Esophagus (tissue), 2 donors: ENCODE measurements at regions not wholly inside any gene's neighbourhood (a gene's known extent, or its start where the extent isn't known, plus 50 kb on each side); places are given as distances from the start of the nearest gene placed in this dataset.

ENCODE experiments used
- H3K27ac ChIP-seq, 2 donors: one replicate each; pipeline ENCODE4 v1.5.1; 2013; ENCODE audit warnings: low read depth in 2 of 2, mild to moderate bottlenecking in 2 of 2, inconsistent platforms in 1 of 2, low read length in 1 of 2, moderate library complexity in 1 of 2
- H3K27me3 ChIP-seq, 2 donors: one replicate each; pipeline ENCODE4 v1.6.1; 2013; ENCODE audit warnings: low read length in 2 of 2, control low read depth in 1 of 2, mild to moderate bottlenecking in 1 of 2; ENCODE audit not compliant: insufficient read depth in 2 of 2, control insufficient read depth in 1 of 2
- H3K36me3 ChIP-seq, 2 donors: one replicate each; pipeline ENCODE4 v1.6.1; 2013; ENCODE audit warnings: low read length in 1 of 2; ENCODE audit not compliant: control insufficient read depth in 2 of 2, insufficient read depth in 2 of 2
- H3K4me1 ChIP-seq, 2 donors: one replicate each; pipeline ENCODE4 v1.6.1; 2013; ENCODE audit warnings: low read length in 1 of 2; ENCODE audit not compliant: control insufficient read depth in 2 of 2, insufficient read depth in 2 of 2
- H3K4me3 ChIP-seq, 2 donors: one replicate each; pipeline ENCODE4 v1.5.1; 2013; ENCODE audit warnings: low read length in 2 of 2, mild to moderate bottlenecking in 2 of 2, low read depth in 1 of 2, moderate library complexity in 1 of 2
- H3K9me3 ChIP-seq, 2 donors: one replicate each; pipeline ENCODE4 v1.6.1; 2013; ENCODE audit warnings: mild to moderate bottlenecking in 2 of 2, low read depth in 1 of 2, low read length in 1 of 2, moderate library complexity in 1 of 2; ENCODE audit not compliant: control insufficient read depth in 2 of 2, insufficient read depth in 1 of 2
- WGBS, 2 donors: extraction: QIAGEN DNeasy Blood & Tissue Kit; methylation state at CpG; one replicate each; pipeline ENCODE4 v1.1.7; 2013; 5-methylcytosine and 5-hydroxymethylcytosine counted together
- donor health status: healthy with polysubstance abuse.
- donor health status: Bipolar disorder and iron deficiency.

DNA sequence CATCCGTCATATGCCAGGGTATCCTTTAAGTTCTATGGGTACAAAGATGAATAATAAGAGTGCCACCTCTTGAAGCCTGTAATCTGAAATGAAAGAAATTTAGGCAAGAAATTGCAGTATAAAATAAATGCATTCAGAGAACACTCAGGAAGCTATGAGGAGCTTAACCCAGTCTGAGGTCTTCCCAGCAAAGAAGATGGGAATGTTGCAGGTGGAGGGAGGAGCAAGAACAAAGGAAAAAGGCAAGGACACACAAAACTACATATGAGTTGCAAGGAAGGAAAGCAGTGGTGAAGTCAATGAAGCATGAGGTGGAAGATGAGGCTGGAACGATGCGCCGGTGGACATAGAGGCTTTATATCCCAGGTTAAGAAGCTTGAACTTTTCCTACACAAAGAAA is 67.0 kb upstream of the DST start:
- Histone ChIP-seq H3K27ac (no peak overlapping the region), H3K4me3 (no peak overlapping the region), H3K9me3 (no peaks in the 10 kb centered on the region), H3K36me3 (no peaks in the 10 kb centered on the region), H3K27me3 (no peaks in the 10 kb centered on the region), H3K4me1 (peaks cover 0 to 2% of the 10 kb centered on the region in 2 donors)
- WGBS, 2 donors, result 89 to 94% methylated on average over 4 of the region's 4 CpGs

DNA sequence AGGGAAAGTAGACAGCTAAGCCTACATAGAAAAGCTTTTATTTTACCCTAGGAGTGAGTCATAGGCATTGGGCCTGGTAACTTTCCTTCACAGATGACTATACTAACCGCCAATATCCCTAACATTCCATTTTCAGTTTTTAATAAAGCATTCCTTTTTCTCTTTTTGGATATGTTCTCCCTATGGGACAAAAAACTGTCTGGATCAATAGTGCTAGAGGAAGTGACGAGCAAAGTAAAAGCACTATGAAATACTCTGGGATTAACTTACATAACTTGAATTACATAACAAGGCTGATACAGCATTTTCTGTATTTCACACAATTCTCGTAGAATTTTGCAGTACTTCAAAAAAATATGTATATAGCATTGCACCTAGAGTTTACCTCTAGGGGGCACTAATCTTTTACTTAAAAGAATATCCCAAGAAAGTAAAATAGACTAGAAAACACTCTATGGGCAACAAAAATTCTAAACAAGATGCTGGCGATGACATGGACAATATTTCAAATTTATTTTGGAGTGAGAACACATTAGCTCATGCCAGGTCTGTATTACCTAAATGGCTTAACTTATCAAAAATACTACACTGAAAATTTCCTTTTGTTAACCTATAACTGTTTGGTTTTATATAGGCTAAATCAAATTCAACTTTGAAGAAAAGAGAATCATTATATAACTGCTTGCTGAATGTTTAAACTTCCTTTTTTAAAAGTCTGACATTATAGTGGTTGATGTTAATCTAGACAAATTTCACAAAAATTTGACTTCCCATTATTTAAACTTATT is 66.3 kb upstream of the DST start:
- no peaks in the 10 kb centered on the region for H3K9me3 ChIP-seq
- peaks cover 0 to 2% of the 10 kb centered on the region in 2 donors for H3K4me1 ChIP-seq
- no peaks in the 10 kb centered on the region for H3K36me3 ChIP-seq
- no peak overlapping the region for H3K4me3 ChIP-seq
- no peak overlapping the region for H3K27ac ChIP-seq
- H3K27me3 ChIP-seq, result no peaks in the 10 kb centered on the region
- 35 to 42% methylated on average over 4 of the region's 4 CpGs for WGBS, 2 donors

DNA sequence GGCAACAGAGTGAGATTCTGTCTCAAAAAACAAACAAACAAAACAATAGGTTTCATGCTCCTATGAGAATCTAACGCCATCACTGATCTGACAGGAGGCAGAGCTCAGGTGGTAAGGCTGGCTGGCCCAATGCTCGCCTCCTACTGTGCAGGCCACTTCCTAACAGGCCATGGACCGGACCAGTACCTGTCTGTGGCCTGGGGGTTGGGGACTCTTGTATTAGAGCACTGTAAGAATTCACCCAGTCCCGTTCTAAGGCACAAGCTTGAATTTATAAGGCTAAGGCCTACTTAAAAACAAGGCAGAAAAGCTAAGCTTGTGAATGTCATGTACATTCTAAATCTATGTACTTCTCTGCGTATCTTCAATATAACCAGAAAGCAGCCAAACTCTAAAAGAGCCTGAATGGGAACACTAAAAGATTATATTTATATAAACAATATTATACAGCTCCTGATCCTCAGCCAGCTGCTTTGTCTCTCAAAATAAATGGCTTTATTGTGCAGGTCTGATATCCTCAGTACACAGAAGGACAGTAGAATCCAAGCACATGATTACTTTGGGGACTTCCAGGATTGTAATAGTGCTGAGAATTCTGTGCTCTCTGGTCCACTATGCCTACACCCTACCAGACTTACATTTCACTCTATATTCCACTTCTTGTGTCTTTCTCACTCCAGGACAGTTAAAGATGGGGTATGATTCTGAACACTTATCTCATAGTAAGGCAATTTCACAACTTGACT is 64.5 kb upstream of the DST start:
- Histone ChIP-seq H3K27me3 (no peaks in the 10 kb centered on the region), H3K4me1 (no peaks in the 10 kb centered on the region), H3K36me3 (no peaks in the 10 kb centered on the region), H3K27ac (no peak overlapping the region), H3K9me3 (no peaks in the 10 kb centered on the region), H3K4me3 (no peak overlapping the region)
- WGBS, 2 donors, result 88 to 89% methylated on average over 5 of the region's 5 CpGs

DNA sequence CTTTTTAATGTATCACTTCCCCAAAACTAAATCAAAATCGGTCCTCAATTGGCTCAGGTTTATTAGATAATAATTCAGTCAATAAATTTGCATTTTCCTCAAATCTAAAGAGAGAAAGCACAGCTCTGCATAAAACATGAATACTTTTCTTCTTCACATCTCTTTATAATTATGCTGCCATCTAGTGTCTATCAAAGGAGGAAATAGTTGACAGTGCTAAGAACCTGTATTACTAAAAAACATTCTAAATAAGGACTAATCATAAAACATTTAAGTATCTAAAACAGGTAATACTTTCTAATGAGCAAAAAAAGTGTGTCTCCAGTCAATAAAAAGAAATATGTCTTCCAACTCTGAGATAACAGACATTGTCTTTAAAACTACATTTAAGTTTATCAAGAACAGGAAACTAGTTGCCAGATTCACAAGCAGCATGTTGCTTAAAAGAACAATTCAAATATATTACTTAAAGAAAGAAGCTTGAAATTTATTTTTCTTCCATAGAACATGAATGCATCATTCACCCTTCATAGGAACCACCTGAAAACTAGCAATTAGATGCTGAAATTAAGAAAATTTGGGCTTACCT is 56.5 kb upstream of the DST start:
- no peaks in the 10 kb centered on the region for H3K9me3 ChIP-seq
- H3K27ac ChIP-seq, result no peak overlapping the region
- no peaks in the 10 kb centered on the region for H3K4me1 ChIP-seq
- H3K27me3 ChIP-seq, result no peaks in the 10 kb centered on the region
- H3K36me3 ChIP-seq, result no peaks in the 10 kb centered on the region
- H3K4me3 ChIP-seq, result no peak overlapping the region
- 16 to 19% methylated on average over 1 of the region's 1 CpG for WGBS, 2 donors

DNA sequence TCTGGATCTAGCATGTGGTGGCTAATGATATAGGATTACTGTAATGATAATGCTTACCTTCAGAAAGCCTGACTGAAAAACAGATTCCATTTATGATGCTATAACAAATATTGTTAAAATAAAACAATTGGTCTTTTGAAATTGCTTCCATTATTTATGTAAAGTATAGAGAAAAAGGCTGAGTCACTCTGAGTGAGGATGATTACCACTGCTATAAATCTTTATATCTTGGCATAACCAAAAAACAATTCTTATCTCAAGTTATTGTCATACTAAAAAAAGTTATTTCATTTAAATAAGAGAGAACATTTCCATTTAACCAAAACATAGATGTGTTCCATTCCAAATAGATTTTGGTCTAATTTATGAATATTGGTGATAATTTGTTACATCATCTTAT is 53.0 kb upstream of the DST start:
- H3K4me1 ChIP-seq, result no peaks in the 10 kb centered on the region
- H3K9me3 ChIP-seq, result no peaks in the 10 kb centered on the region
- no peaks in the 10 kb centered on the region for H3K36me3 ChIP-seq
- no peak overlapping the region for H3K4me3 ChIP-seq
- H3K27ac ChIP-seq, result no peak overlapping the region
- H3K27me3 ChIP-seq, result no peaks in the 10 kb centered on the region

DNA sequence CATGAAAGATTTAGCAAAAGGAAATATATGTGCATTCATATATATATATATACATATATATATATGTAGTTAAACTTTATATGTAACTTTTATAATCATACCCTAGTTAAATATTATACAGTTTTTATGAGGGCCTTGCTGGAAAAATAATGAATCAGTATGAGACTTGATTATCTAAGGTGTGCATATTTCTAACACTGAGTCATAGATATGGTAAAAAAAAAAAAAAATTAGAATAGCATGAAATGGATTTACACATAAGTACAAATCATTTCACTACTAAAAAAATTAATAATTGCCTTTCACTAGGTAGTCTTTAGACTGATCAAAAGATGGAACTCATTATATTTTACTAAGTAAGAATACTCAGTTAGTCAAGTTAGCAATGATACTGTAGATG is 51.3 kb upstream of the DST start:
- Histone ChIP-seq H3K4me1 (no peaks in the 10 kb centered on the region), H3K4me3 (no peak overlapping the region), H3K27ac (no peak overlapping the region), H3K36me3 (no peaks in the 10 kb centered on the region), H3K27me3 (no peaks in the 10 kb centered on the region), H3K9me3 (no peaks in the 10 kb centered on the region)

DNA sequence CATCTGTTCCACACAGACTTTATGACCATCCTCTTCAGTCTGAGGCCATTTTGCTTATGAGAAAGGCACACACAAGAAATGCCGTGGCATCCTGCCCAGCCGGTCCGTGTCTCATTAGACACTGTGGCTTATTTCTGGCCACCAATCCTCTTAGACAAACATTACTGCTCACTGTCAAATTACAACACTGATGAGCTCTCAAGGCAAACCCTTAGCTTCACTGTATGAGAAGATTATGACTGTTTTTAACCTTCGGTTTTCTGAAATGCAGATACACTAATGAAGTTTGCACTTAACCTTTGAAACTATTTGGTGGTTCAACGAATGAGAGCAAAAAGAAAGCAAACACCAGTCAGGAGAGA is 50.5 kb upstream of the DST start:
- no peaks in the 10 kb centered on the region for H3K27me3 ChIP-seq
- H3K9me3 ChIP-seq, result no peaks in the 10 kb centered on the region
- peak overlapping the region in 1 of 2 donors; percentile 45 for H3K27ac ChIP-seq
- H3K4me1 ChIP-seq, result no peaks in the 10 kb centered on the region
- WGBS, 2 donors, result 45 to 53% methylated on average over 5 of the region's 5 CpGs
- H3K4me3 ChIP-seq, result no peak overlapping the region
- no peaks in the 10 kb centered on the region for H3K36me3 ChIP-seq

DNA sequence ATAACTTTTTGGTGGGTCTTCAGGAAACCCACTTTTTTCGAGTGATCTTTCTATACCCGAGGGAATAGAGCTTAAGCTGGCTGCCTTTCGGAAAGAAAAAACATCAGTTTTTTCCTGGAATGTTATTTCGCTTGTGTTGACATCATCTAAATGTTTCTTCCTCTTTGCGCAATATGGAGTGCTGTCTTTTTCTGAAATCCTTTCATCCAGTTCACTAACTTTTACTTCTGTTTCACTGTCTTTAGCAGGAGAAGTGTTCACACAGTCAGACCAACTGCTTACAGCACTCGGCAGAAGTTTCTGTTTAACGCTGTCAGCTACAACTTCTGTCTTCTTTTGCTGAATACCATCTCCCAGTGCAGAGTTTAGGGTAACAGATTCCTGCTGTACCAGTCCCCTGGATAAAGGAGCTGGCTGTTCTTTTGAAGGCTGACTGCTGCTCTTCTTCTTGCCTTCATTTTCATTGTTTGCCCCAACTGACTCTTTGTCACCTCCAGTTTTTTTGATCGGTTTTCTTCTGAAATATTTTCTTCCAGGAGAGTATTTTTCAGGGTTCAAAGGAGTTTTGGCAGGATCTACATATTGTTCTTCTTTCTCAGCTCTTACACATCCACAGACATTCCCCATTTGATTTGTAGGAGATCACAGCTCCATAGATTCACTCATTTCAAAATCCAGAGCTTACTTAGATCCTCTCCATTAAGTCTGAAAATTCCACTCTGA is 50.0 kb upstream of the DST start:
- Histone ChIP-seq H3K9me3 (no peaks in the 10 kb centered on the region), H3K27me3 (no peaks in the 10 kb centered on the region), H3K4me3 (peak overlapping the region in 1 of 2 donors; percentile 4), H3K27ac (peak overlapping the region; percentile 33 to 45), H3K4me1 (no peaks in the 10 kb centered on the region), H3K36me3 (no peaks in the 10 kb centered on the region)
- 62 to 67% methylated on average over 8 of the region's 8 CpGs for WGBS, 2 donors
